Cardiac muscle cell (in vitro differentiated cells and primary cell): ENCODE measurements at regions not wholly inside any gene's neighbourhood (a gene's known extent, or its start where the extent isn't known, plus 50 kb on each side); places are given as distances from the start of the nearest gene placed in this dataset.

Experiments
- DNase-seq, 2 donors: peaks; one replicate each; pipeline versions ENCODE4 v3.0.0 to v3.0.0-alpha.2; 2010 to 2017; ENCODE audit warnings: low read depth in 1 of 2, low spot score in 1 of 2
- H3K27ac ChIP-seq: fragments of 200-600 bp; sonication (generic); 2 replicates; pipeline ENCODE4 v1.5.1; 2016
- H3K27me3 ChIP-seq: fragments of 200-600 bp; sonication (generic); 2 replicates; pipeline ENCODE4 v1.6.0; 2016; ENCODE audit warnings: control low read depth
- H3K36me3 ChIP-seq: fragments of 200-600 bp; sonication (generic); 2 replicates; pipeline ENCODE4 v1.5.1; 2016; ENCODE audit warnings: control low read depth
- H3K4me1 ChIP-seq: fragments of 200-600 bp; sonication (generic); 2 replicates; pipeline ENCODE4 v1.8.1; 2017; ENCODE audit warnings: low read depth, mild to moderate bottlenecking, mixed run types
- H3K4me3 ChIP-seq: fragments of 200-600 bp; sonication (generic); 2 replicates; pipeline ENCODE4 v1.5.1; 2016; ENCODE audit warnings: mild to moderate bottlenecking
- H3K9me3 ChIP-seq: fragments of 200-600 bp; sonication (generic); 2 replicates; pipeline ENCODE4 v1.5.1; 2017; ENCODE audit warnings: low read depth, mild to moderate bottlenecking, control low read depth
- CTCF ChIP-seq: IDR thresholded peaks from 2 replicates; pipeline ENCODE4 v1.5.1; 2012; ENCODE audit warnings: low read depth, mild to moderate bottlenecking, low read length

GRCh38 chr5:135222171-135222681, 176.8 kb downstream of the MACROH2A1 start:
- no peak for TF ChIP-seq CTCF
- no peaks in the 10 kb centered on the region for H3K9me3 ChIP-seq
- no peaks in the 10 kb centered on the region for H3K36me3 ChIP-seq
- H3K27ac ChIP-seq = no peak overlapping the region
- no peak overlapping the region for H3K4me3 ChIP-seq
- H3K4me1 ChIP-seq = peaks cover 4% of the 10 kb centered on the region
- DNase-seq = no peak
- peaks cover 89% of the 10 kb centered on the region for H3K27me3 ChIP-seq

- TF ChIP-seq CTCF = no peak
- no peak overlapping the region for H3K27ac ChIP-seq
- H3K36me3 ChIP-seq = no peaks in the 10 kb centered on the region
- H3K9me3 ChIP-seq = no peaks in the 10 kb centered on the region
- peaks cover 89% of the 10 kb centered on the region for H3K27me3 ChIP-seq
- peaks cover 4% of the 10 kb centered on the region for H3K4me1 ChIP-seq
- H3K4me3 ChIP-seq = no peak overlapping the region
- DNase-seq = no peak
These were observed 177.3 kb downstream of the MACROH2A1 start for GRCh38 chr5:135221696-135222095.

- peaks cover 90% of the 10 kb centered on the region for H3K27me3 ChIP-seq
- no peaks in the 10 kb centered on the region for H3K36me3 ChIP-seq
- H3K27ac ChIP-seq = no peak overlapping the region
- TF ChIP-seq CTCF = no peak
- DNase-seq = no peak
- no peak overlapping the region for H3K4me3 ChIP-seq
- H3K9me3 ChIP-seq = no peaks in the 10 kb centered on the region
- H3K4me1 ChIP-seq = peaks cover 4% of the 10 kb centered on the region
These were observed 177.9 kb downstream of the MACROH2A1 start for GRCh38 chr5:135221187-135221473.

GRCh38 chr5:135220394-135221186, 178.4 kb downstream of the MACROH2A1 start:
- H3K27ac ChIP-seq = no peak overlapping the region
- DNase-seq = no peak
- no peak overlapping the region for H3K4me3 ChIP-seq
- no peaks in the 10 kb centered on the region for H3K9me3 ChIP-seq
- H3K27me3 ChIP-seq = peaks cover 90% of the 10 kb centered on the region
- no peaks in the 10 kb centered on the region for H3K4me1 ChIP-seq
- H3K36me3 ChIP-seq = no peaks in the 10 kb centered on the region
- TF ChIP-seq CTCF = no peak

GRCh38 chr5:135219868-135220267, 179.2 kb downstream of the MACROH2A1 start:
- no peak for DNase-seq
- Histone ChIP-seq H3K9me3 (no peaks in the 10 kb centered on the region), H3K36me3 (no peaks in the 10 kb centered on the region), H3K4me3 (no peak overlapping the region), H3K4me1 (no peaks in the 10 kb centered on the region), H3K27me3 (peaks cover 90% of the 10 kb centered on the region), H3K27ac (no peak overlapping the region)
- TF ChIP-seq CTCF = no peak
